OCI-LY3 (cell line): ENCODE measurements at regions not wholly inside any gene's neighbourhood (a gene's known extent, or its start where the extent isn't known, plus 50 kb on each side); places are given as distances from the start of the nearest gene placed in this dataset.
"Not testable (repeated sequence)": the region's sequence is repeated elsewhere in the genome, so short reads cannot be mapped to it uniquely, and the experiment has no call there.

Source experiments
- CTCF ChIP-seq: fragments of 200-600, 300-600 bp; sonication (generic); IDR thresholded peaks from 2 replicates; pipeline ENCODE4 v1.5.1; 2014; ENCODE audit warnings: antibody characterized with exemption, low read length, low read depth
- EZH2phosphoT487 ChIP-seq: fragments of 200-600 bp; shearing (Covaris generic); IDR thresholded peaks from 2 replicates; pipeline ENCODE4 v1.6.1; 2018; ENCODE audit warnings: antibody characterized with exemption, mixed run types, low read depth

- TF ChIP-seq CTCF, EZH2phosphoT487: not testable (repeated sequence)
Measured at GRCh38 chr7:4391103-4391502, 291.0 kb upstream of the FOXK1 start.
